Neuronal stem cell (in vitro differentiated cells): ENCODE measurements at regions not wholly inside any gene's neighbourhood (a gene's known extent, or its start where the extent isn't known, plus 50 kb on each side); places are given as distances from the start of the nearest gene placed in this dataset.

Source experiments
- DNase-seq: peaks from one replicate; pipeline ENCODE4 v3.0.0-alpha.2; 2013; ENCODE audit warnings: low spot score
- H2AFZ ChIP-seq: one replicate; pipeline ENCODE4 v1.6.1; 2013; ENCODE audit warnings: mild to moderate bottlenecking, low read length, inconsistent platforms
- H2AK5ac ChIP-seq: 2 replicates; pipeline ENCODE4 v1.6.1; 2013; ENCODE audit warnings: low read depth, mild to moderate bottlenecking, inconsistent platforms, low read length, moderate library complexity, mixed read lengths
- H2BK120ac ChIP-seq: 2 replicates; pipeline ENCODE4 v1.6.1; 2013; ENCODE audit warnings: low read depth, mild to moderate bottlenecking, inconsistent platforms, low read length, moderate library complexity, mixed read lengths
- H2BK12ac ChIP-seq: one replicate; pipeline ENCODE4 v1.6.1; 2013; ENCODE audit warnings: low read length, inconsistent platforms
- H2BK15ac ChIP-seq: 2 replicates; pipeline ENCODE4 v1.6.1; 2013; ENCODE audit warnings: mild to moderate bottlenecking, low read length, inconsistent platforms, mixed read lengths
- H2BK5ac ChIP-seq: one replicate; pipeline ENCODE4 v1.6.1; 2013; ENCODE audit warnings: inconsistent platforms, mild to moderate bottlenecking, low read length, moderate library complexity
- H3K14ac ChIP-seq: one replicate; pipeline ENCODE4 v1.6.1; 2013; ENCODE audit warnings: low read length, inconsistent platforms
- H3K18ac ChIP-seq: 2 replicates; pipeline ENCODE4 v1.6.1; 2013; ENCODE audit warnings: low read length, inconsistent platforms
- H3K23ac ChIP-seq: 2 replicates; pipeline ENCODE4 v1.6.1; 2013; ENCODE audit warnings: low read depth, mild to moderate bottlenecking, mixed read lengths, low read length, inconsistent platforms; ENCODE audit not compliant: poor library complexity
- H3K27ac ChIP-seq: replicated peaks from 3 replicates; pipeline ENCODE4 v1.5.1; 2013; ENCODE audit warnings: low read length, inconsistent platforms
- H3K27me3 ChIP-seq, 3 experiments: 2 replicates each; pipeline ENCODE4 v1.6.1; 2013; ENCODE audit warnings: low read length in 3 of 3, mild to moderate bottlenecking in 2 of 3, inconsistent platforms in 1 of 3, low read depth in 1 of 3, mixed read lengths in 1 of 3, moderate library complexity in 1 of 3; ENCODE audit not compliant: control insufficient read depth in 3 of 3, insufficient read depth in 3 of 3
- H3K36me3 ChIP-seq, 2 donors: replicated peaks in 1 of 2; 2 replicates each; pipeline ENCODE4 v1.6.1; 2013; ENCODE audit warnings: low read length in 2 of 2; ENCODE audit not compliant: control insufficient read depth in 2 of 2, insufficient read depth in 2 of 2
- H3K4ac ChIP-seq: 2 replicates; pipeline ENCODE4 v1.6.1; 2013; ENCODE audit warnings: inconsistent platforms, mild to moderate bottlenecking, low read length, moderate library complexity
- H3K4me1 ChIP-seq, 2 donors: 1 replicate in 1 of 2; 2 replicates in 1 of 2; pipeline ENCODE4 v1.6.1; 2013; ENCODE audit warnings: low read length in 2 of 2, low read depth in 1 of 2; ENCODE audit not compliant: control insufficient read depth in 2 of 2, insufficient read depth in 1 of 2
- H3K4me2 ChIP-seq: one replicate; pipeline ENCODE4 v1.6.1; 2013; ENCODE audit warnings: mild to moderate bottlenecking, low read length, inconsistent platforms; ENCODE audit not compliant: insufficient read depth, poor library complexity, severe bottlenecking
- H3K4me3 ChIP-seq, 2 donors: 2 replicates each; pipeline ENCODE4 v1.5.1; 2013; ENCODE audit warnings: low read length in 2 of 2, mild to moderate bottlenecking in 2 of 2, inconsistent platforms in 1 of 2, moderate library complexity in 1 of 2
- H3K79me1 ChIP-seq: one replicate; pipeline ENCODE4 v1.6.1; 2013; ENCODE audit warnings: low read depth, mild to moderate bottlenecking, inconsistent platforms, low read length, moderate library complexity
- H3K9ac ChIP-seq: one replicate; pipeline ENCODE4 v1.6.1; 2013; ENCODE audit warnings: mild to moderate bottlenecking, low read depth, low read length, inconsistent platforms; ENCODE audit not compliant: poor library complexity
- H3K9me3 ChIP-seq, 2 donors: replicated peaks in 1 of 2; 2 replicates each; pipeline versions ENCODE3 to v1.6.1; 2013; ENCODE audit warnings: low read length in 2 of 2, mild to moderate bottlenecking in 2 of 2, inconsistent platforms in 1 of 2, low read depth in 1 of 2, mixed read lengths in 1 of 2, moderate library complexity in 1 of 2; ENCODE audit not compliant: control insufficient read depth in 2 of 2, insufficient read depth in 1 of 2
- H4K8ac ChIP-seq: one replicate; pipeline ENCODE4 v1.6.1; 2013; ENCODE audit warnings: low read depth, mild to moderate bottlenecking, inconsistent platforms, low read length, moderate library complexity
- H4K91ac ChIP-seq: one replicate; pipeline ENCODE4 v1.6.1; 2013; ENCODE audit warnings: low read length, low read depth, mild to moderate bottlenecking, inconsistent platforms; ENCODE audit not compliant: poor library complexity
- WGBS, 2 donors: extraction: QIAGEN DNeasy Blood & Tissue Kit; methylation state at CpG; one replicate each; pipeline ENCODE4 v1.1.7; 2013; ENCODE audit warnings: missing lambda C conversion rate in 2 of 2, mixed read lengths in 1 of 2; ENCODE audit not compliant: insufficient read length in 2 of 2, insufficient replicate concordance in 1 of 2; ENCODE audit errors: extremely low coverage in 2 of 2; 5-methylcytosine and 5-hydroxymethylcytosine counted together

GRCh38 chr6:165082636-165083035 lies 226.8 kb downstream of the C6orf118 start:
- Histone ChIP-seq H3K18ac (no peak overlapping the region), H2BK120ac (no peak overlapping the region), H2BK12ac (no peak overlapping the region), H3K9me3 (no peaks in the 10 kb centered on the region), H3K79me1 (no peaks in the 10 kb centered on the region), H2BK15ac (no peak overlapping the region), H3K9ac (no peak overlapping the region), H3K23ac (no peak overlapping the region), H2BK5ac (no peak overlapping the region), H3K14ac (no peak overlapping the region), H3K4me1 (no peaks in the 10 kb centered on the region), H3K4me3 (no peak overlapping the region), H4K91ac (no peak overlapping the region), H2AK5ac (no peak overlapping the region), H4K8ac (no peak overlapping the region), H3K36me3 (no peaks in the 10 kb centered on the region), H2AFZ (no peak overlapping the region), H3K4me2 (no peak overlapping the region), H3K27ac (no peak overlapping the region), H3K27me3 (no peaks in the 10 kb centered on the region), H3K4ac (no peak overlapping the region)
- no peak for DNase-seq
- WGBS, 2 donors, result no CpG with 5 or more reads among the region's 2 CpGs

GRCh38 chr6:165081944-165082532 lies 227.4 kb downstream of the C6orf118 start:
- H2AK5ac ChIP-seq, result no peak overlapping the region
- no peak overlapping the region for H3K27ac ChIP-seq
- no peak overlapping the region for H2BK5ac ChIP-seq
- no peak overlapping the region for H2BK120ac ChIP-seq
- DNase-seq, result no peak
- no peak overlapping the region for H4K91ac ChIP-seq
- H4K8ac ChIP-seq, result no peak overlapping the region
- H3K9ac ChIP-seq, result no peak overlapping the region
- H3K18ac ChIP-seq, result no peak overlapping the region
- no peaks in the 10 kb centered on the region for H3K9me3 ChIP-seq
- H3K4ac ChIP-seq, result no peak overlapping the region
- no peak overlapping the region for H3K14ac ChIP-seq
- H2BK12ac ChIP-seq, result no peak overlapping the region
- no peaks in the 10 kb centered on the region for H3K79me1 ChIP-seq
- no peak overlapping the region for H3K4me3 ChIP-seq
- H3K27me3 ChIP-seq, result no peaks in the 10 kb centered on the region
- H3K4me2 ChIP-seq, result no peak overlapping the region
- H3K36me3 ChIP-seq, result no peaks in the 10 kb centered on the region
- H3K4me1 ChIP-seq, result no peaks in the 10 kb centered on the region
- WGBS, 2 donors, result no CpG with 5 or more reads among the region's 9 CpGs
- no peak overlapping the region for H2AFZ ChIP-seq
- no peak overlapping the region for H3K23ac ChIP-seq
- no peak overlapping the region for H2BK15ac ChIP-seq

GRCh38 chr6:165077876-165078275 lies 231.5 kb downstream of the C6orf118 start:
- Histone ChIP-seq H3K4me2 (no peak overlapping the region), H2AFZ (no peak overlapping the region), H4K8ac (no peak overlapping the region), H3K27ac (no peak overlapping the region), H3K4me3 (no peak overlapping the region), H3K36me3 (no peaks in the 10 kb centered on the region), H3K9me3 (no peaks in the 10 kb centered on the region), H2BK5ac (no peak overlapping the region), H3K79me1 (no peaks in the 10 kb centered on the region), H2AK5ac (no peak overlapping the region), H2BK12ac (no peak overlapping the region), H3K27me3 (no peaks in the 10 kb centered on the region), H2BK120ac (no peak overlapping the region), H3K4me1 (no peaks in the 10 kb centered on the region), H3K18ac (no peak overlapping the region), H3K9ac (no peak overlapping the region), H3K23ac (no peak overlapping the region), H2BK15ac (no peak overlapping the region), H3K4ac (no peak overlapping the region), H4K91ac (no peak overlapping the region), H3K14ac (no peak overlapping the region)
- WGBS, 2 donors, result no CpG with 5 or more reads among the region's 2 CpGs
- no peak for DNase-seq

- H2BK15ac ChIP-seq, result no peak overlapping the region
- no peaks in the 10 kb centered on the region for H3K4me1 ChIP-seq
These were observed 237.5 kb downstream of the C6orf118 start for GRCh38 chr6:165071906-165072305.

More at GRCh38 chr6:165071906-165072305, 237.5 kb downstream of the C6orf118 start:
- H2AFZ ChIP-seq, result no peak overlapping the region
- no peak overlapping the region for H4K8ac ChIP-seq
- DNase-seq, result no peak
- H2BK5ac ChIP-seq, result no peak overlapping the region
- H4K91ac ChIP-seq, result no peak overlapping the region
- no peak overlapping the region for H2BK12ac ChIP-seq
- H3K9ac ChIP-seq, result no peak overlapping the region
- H2BK120ac ChIP-seq, result no peak overlapping the region
- peaks cover 0 to 1% of the 10 kb centered on the region in 2 donors for H3K9me3 ChIP-seq
- H2AK5ac ChIP-seq, result no peak overlapping the region
- H3K4me3 ChIP-seq, result no peak overlapping the region
- WGBS, 2 donors, result no CpG with 5 or more reads among the region's 4 CpGs
- no peaks in the 10 kb centered on the region for H3K79me1 ChIP-seq
- H3K18ac ChIP-seq, result no peak overlapping the region
- H3K27me3 ChIP-seq, result no peaks in the 10 kb centered on the region
- no peak overlapping the region for H3K14ac ChIP-seq
- H3K36me3 ChIP-seq, result no peaks in the 10 kb centered on the region
- H3K4me2 ChIP-seq, result no peak overlapping the region
- no peak overlapping the region for H3K23ac ChIP-seq
- no peak overlapping the region for H3K27ac ChIP-seq
- H3K4ac ChIP-seq, result no peak overlapping the region
